HepG2 (cell line): ENCODE measurements at regions not wholly inside any gene's neighbourhood (a gene's known extent, or its start where the extent isn't known, plus 50 kb on each side); places are given as distances from the start of the nearest gene placed in this dataset.

Experiments used
- LCORL ChIP-seq, 2 experiments: fragments of 450-650 bp in 1 of 2; sonication (generic) in 1 of 2; formaldehyde crosslinking in 1 of 2; IDR thresholded peaks; 2 replicates each; pipeline versions ENCODE4 v1.5.0 to v1.6.1; 2017 to 2020; ENCODE audit warnings: antibody characterized with exemption in 1 of 2, missing genetic modification reagents in 1 of 2
- ZNF530 ChIP-seq: sonication (generic); formaldehyde crosslinking; IDR thresholded peaks from 2 replicates; pipeline ENCODE4 v1.5.0; 2020; ENCODE audit warnings: low read depth, mild to moderate bottlenecking, missing genetic modification reagents
- ZNF749 ChIP-seq: sonication (generic); formaldehyde crosslinking; IDR thresholded peaks from 2 replicates; pipeline ENCODE4 v1.8.0; 2022; ENCODE audit warnings: mild to moderate bottlenecking, missing genetic modification reagents, moderate library complexity, borderline replicate concordance

DNA sequence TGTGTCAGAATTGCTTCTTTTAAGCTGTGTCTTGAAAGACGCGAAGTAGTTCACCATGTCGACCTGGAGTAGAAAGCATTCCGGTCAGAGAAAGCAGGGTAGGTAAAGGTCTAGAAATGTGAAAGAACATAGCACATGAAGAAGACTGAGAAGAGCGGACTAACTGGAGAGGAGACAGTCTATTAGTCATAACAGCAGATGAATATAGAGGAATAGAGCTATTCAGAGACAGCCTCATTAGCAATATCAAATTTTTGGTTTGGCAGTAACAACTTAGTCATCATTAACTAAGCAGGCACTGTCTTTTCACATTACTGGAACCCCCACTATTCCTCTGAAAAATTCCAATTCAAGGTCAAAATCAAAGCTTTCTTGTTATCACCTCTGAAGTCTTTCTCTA, 678.8 kb downstream of the DIPK2A start:
- TF ChIP-seq ZNF530 (CRISPR knock-in tag) (no peak), LCORL (IDR thresholded peaks at IDR 0.05) (no peak), LCORL (CRISPR knock-in tag; IDR thresholded peaks at IDR 0.05) (no peak), ZNF749 (CRISPR knock-in tag) (no peak)
